ENCODE measurements at regions not wholly inside any gene's neighbourhood (a gene's known extent, or its start where the extent isn't known, plus 50 kb on each side); places are given as distances from the start of the nearest gene placed in this dataset.

DNA sequence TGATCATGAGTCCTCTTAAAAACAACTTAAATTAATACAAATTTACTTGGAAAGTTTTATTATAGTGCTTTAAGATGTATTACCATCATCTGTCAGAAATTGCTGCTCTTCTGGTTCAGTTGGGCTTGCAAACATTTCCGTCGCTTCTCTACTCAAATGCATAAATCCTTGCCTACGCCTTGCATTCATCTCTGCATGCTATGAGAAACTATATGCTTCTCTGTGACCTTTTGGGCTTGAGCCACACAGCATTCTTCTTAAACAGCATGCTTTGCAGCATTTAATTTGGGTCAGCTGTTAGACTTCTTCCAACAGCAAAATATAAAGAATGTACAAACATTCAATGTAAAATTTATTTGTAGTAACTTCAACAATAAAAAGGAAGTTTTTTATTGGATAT, 305.7 kb upstream of the FLRT2 start:
- Histone ChIP-seq H3K36me3 (ENCODE audit: control insufficient read depth in 1 of 2, insufficient read depth in 2 of 2, low read length in 2 of 2) (no peaks in the 10 kb centered on the region), H2AFZ (ENCODE audit: insufficient read depth, low read length, poor library complexity) (no peak overlapping the region), H3K79me1 (ENCODE audit: low read length) (no peaks in the 10 kb centered on the region), H2BK120ac (ENCODE audit: insufficient read depth, low read length, poor library complexity) (no peak overlapping the region), H3K4me3 (ENCODE audit: low read depth, low read length) (no peak overlapping the region), H3K27ac (ENCODE audit: low read depth, low read length) (no peak overlapping the region), H3K9ac (ENCODE audit: low read length) (no peak overlapping the region), H2BK5ac (ENCODE audit: low read depth, low read length, poor library complexity) (no peak overlapping the region), H3K23ac (ENCODE audit: low read length) (no peak overlapping the region), H3K79me2 (ENCODE audit: control insufficient read depth, insufficient read depth, low read length, poor library complexity) (no peaks in the 10 kb centered on the region), H4K8ac (ENCODE audit: low read depth, low read length) (no peak overlapping the region), H3K18ac (ENCODE audit: low read length) (no peak overlapping the region), H2AK5ac (ENCODE audit: low read length) (no peak overlapping the region), H3K4me2 (ENCODE audit: low read length) (no peak overlapping the region), H3K27me3 (ENCODE audit: insufficient read depth, low read length) (no peaks in the 10 kb centered on the region), H3K4me1 (ENCODE audit: control insufficient read depth in 1 of 2, insufficient read depth in 2 of 2, low read length in 2 of 2) (no peaks in the 10 kb centered on the region), H3K9me3 (ENCODE audit: insufficient read depth, low read depth, low read length) (no peaks in the 10 kb centered on the region), H4K12ac (ENCODE audit: low read depth, low read length) (no peak overlapping the region), H4K91ac (ENCODE audit: low read depth, low read length) (no peak overlapping the region), H3K4ac (ENCODE audit: low read depth, low read length) (no peak overlapping the region), H2BK12ac (ENCODE audit: low read length) (no peak overlapping the region), H3K14ac (ENCODE audit: low read length) (no peak overlapping the region)
- DNase-seq = no peak
- no CpG with 5 or more reads among the region's 3 CpGs for WGBS (ENCODE audit: extremely low coverage, insufficient coverage, insufficient read length)

DNA sequence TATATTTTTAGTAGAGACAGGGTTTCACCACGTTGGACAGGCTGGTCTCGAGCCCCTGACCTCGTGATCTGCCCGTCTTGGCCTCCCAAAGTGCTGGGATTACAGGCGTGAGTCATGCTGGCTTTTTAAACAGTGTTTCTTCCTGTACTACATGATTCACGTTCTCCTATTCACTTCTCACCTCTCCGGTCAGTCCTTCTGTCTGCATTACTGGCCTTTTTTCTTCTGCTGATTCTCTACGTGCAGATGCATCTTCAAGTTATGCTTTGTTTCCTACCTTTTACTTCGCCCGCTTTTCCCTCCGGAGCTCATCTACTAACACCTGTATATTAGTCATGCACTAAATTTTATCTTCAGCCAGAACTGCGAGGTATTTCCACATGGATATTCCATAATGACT, 296.2 kb upstream of the FLRT2 start:
- H3K23ac ChIP-seq (ENCODE audit: low read length) = no peak overlapping the region
- H3K79me2 ChIP-seq (ENCODE audit: control insufficient read depth, insufficient read depth, low read length, poor library complexity) = no peaks in the 10 kb centered on the region
- no CpG with 5 or more reads among the region's 12 CpGs for WGBS (ENCODE audit: extremely low coverage, insufficient coverage, insufficient read length)
- no peak overlapping the region for H3K4me3 ChIP-seq (ENCODE audit: low read depth, low read length)
- no peaks in the 10 kb centered on the region for H3K9me3 ChIP-seq (ENCODE audit: insufficient read depth, low read depth, low read length)
- no peak overlapping the region for H2AFZ ChIP-seq (ENCODE audit: insufficient read depth, low read length, poor library complexity)
- no peak overlapping the region for H4K12ac ChIP-seq (ENCODE audit: low read depth, low read length)
- H3K4me1 ChIP-seq (ENCODE audit: control insufficient read depth in 1 of 2, insufficient read depth in 2 of 2, low read length in 2 of 2) = no peaks in the 10 kb centered on the region
- no peak overlapping the region for H3K27ac ChIP-seq (ENCODE audit: low read depth, low read length)
- H3K14ac ChIP-seq (ENCODE audit: low read length) = no peak overlapping the region
- no peaks in the 10 kb centered on the region for H3K79me1 ChIP-seq (ENCODE audit: low read length)
- no peak overlapping the region for H4K91ac ChIP-seq (ENCODE audit: low read depth, low read length)
- no peak overlapping the region for H3K9ac ChIP-seq (ENCODE audit: low read length)
- H4K8ac ChIP-seq (ENCODE audit: low read depth, low read length) = no peak overlapping the region
- H3K36me3 ChIP-seq (ENCODE audit: control insufficient read depth in 1 of 2, insufficient read depth in 2 of 2, low read length in 2 of 2) = no peaks in the 10 kb centered on the region
- H2BK5ac ChIP-seq (ENCODE audit: low read depth, low read length, poor library complexity) = no peak overlapping the region
- H2AK5ac ChIP-seq (ENCODE audit: low read length) = no peak overlapping the region
- no peak overlapping the region for H2BK12ac ChIP-seq (ENCODE audit: low read length)
- no peaks in the 10 kb centered on the region for H3K27me3 ChIP-seq (ENCODE audit: insufficient read depth, low read length)
- no peak overlapping the region for H3K4ac ChIP-seq (ENCODE audit: low read depth, low read length)
- H3K4me2 ChIP-seq (ENCODE audit: low read length) = no peak overlapping the region
- H2BK120ac ChIP-seq (ENCODE audit: insufficient read depth, low read length, poor library complexity) = no peak overlapping the region
- no peak overlapping the region for H3K18ac ChIP-seq (ENCODE audit: low read length)
- DNase-seq = peak; percentile 1 to 7

DNA sequence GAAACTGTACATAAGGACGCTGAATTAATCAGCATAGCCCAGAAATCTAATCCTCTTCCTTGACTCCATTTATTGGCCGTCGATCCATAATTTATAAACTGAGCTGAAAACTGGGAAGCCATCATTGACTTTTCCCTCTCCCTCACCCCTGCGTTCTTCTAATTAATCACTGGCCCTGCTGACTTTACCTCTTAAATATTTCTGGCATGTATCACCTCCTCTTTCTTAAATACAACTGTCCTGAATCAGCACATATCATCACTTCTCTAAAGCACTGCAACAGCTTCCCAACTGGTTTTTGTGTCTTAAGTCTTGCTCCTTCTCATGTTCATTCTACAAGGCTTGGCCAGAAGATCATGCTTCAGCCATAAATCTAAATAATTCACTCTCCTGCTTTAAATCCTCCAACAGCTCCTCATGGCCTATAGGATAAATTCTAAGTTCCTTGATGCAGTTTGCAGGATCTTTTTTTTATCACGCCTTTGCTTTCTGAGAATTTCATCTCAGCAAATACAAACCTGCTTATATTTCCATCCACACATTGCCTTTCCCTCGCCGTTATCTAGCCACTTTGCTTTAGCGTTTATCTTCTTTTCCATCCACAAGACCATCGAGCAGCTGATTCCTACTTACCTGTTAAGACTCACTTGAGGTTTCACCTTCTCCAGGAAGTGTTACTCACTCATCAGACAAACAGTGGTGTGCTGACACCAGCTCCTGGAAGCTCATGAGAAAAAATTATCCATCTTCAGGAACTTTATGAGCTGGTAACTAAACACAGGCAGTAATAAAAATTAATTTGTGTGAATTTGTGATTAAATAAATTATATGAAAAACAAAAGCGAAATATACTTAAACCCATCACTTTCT, 295.6 kb upstream of the FLRT2 start:
- H3K4me1 ChIP-seq (ENCODE audit: control insufficient read depth in 1 of 2, insufficient read depth in 2 of 2, low read length in 2 of 2) = no peaks in the 10 kb centered on the region
- no peak overlapping the region for H4K12ac ChIP-seq (ENCODE audit: low read depth, low read length)
- H3K18ac ChIP-seq (ENCODE audit: low read length) = no peak overlapping the region
- H3K4ac ChIP-seq (ENCODE audit: low read depth, low read length) = no peak overlapping the region
- no CpG with 5 or more reads among the region's 10 CpGs for WGBS (ENCODE audit: extremely low coverage, insufficient coverage, insufficient read length)
- H3K27ac ChIP-seq (ENCODE audit: low read depth, low read length) = no peak overlapping the region
- H4K8ac ChIP-seq (ENCODE audit: low read depth, low read length) = no peak overlapping the region
- H2AK5ac ChIP-seq (ENCODE audit: low read length) = no peak overlapping the region
- H3K4me3 ChIP-seq (ENCODE audit: low read depth, low read length) = no peak overlapping the region
- H2BK120ac ChIP-seq (ENCODE audit: insufficient read depth, low read length, poor library complexity) = no peak overlapping the region
- no peak overlapping the region for H3K9ac ChIP-seq (ENCODE audit: low read length)
- no peaks in the 10 kb centered on the region for H3K27me3 ChIP-seq (ENCODE audit: insufficient read depth, low read length)
- H2AFZ ChIP-seq (ENCODE audit: insufficient read depth, low read length, poor library complexity) = no peak overlapping the region
- H3K23ac ChIP-seq (ENCODE audit: low read length) = no peak overlapping the region
- peak in 1 of 2 donors; percentile 1 for DNase-seq
- no peaks in the 10 kb centered on the region for H3K9me3 ChIP-seq (ENCODE audit: insufficient read depth, low read depth, low read length)
- no peaks in the 10 kb centered on the region for H3K79me1 ChIP-seq (ENCODE audit: low read length)
- no peak overlapping the region for H2BK12ac ChIP-seq (ENCODE audit: low read length)
- no peak overlapping the region for H3K4me2 ChIP-seq (ENCODE audit: low read length)
- H3K36me3 ChIP-seq (ENCODE audit: control insufficient read depth in 1 of 2, insufficient read depth in 2 of 2, low read length in 2 of 2) = no peaks in the 10 kb centered on the region
- H4K91ac ChIP-seq (ENCODE audit: low read depth, low read length) = no peak overlapping the region
- no peak overlapping the region for H3K14ac ChIP-seq (ENCODE audit: low read length)
- H2BK5ac ChIP-seq (ENCODE audit: low read depth, low read length, poor library complexity) = no peak overlapping the region
- no peaks in the 10 kb centered on the region for H3K79me2 ChIP-seq (ENCODE audit: control insufficient read depth, insufficient read depth, low read length, poor library complexity)

DNA sequence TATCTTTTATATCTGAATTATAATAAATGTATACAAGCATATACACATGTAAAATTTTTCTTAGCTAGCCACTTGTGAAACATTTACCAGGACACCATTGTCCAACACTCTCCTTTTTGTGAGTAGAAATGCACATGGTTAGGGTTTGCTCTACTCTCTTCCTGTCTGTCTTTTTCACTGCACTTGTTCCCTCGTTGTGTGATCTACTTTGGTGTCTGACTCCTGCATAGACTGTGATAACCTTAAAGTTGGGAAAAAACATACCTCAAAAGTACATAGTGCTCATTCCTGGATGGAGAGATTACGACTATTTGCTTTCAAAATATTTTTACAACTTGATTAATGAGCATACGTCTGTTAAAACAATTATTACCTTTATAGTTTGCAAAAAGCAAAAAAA, 294.1 kb upstream of the FLRT2 start:
- H3K79me1 ChIP-seq (ENCODE audit: low read length) = no peaks in the 10 kb centered on the region
- H3K14ac ChIP-seq (ENCODE audit: low read length) = no peak overlapping the region
- H3K18ac ChIP-seq (ENCODE audit: low read length) = no peak overlapping the region
- no peaks in the 10 kb centered on the region for H3K36me3 ChIP-seq (ENCODE audit: control insufficient read depth in 1 of 2, insufficient read depth in 2 of 2, low read length in 2 of 2)
- H4K8ac ChIP-seq (ENCODE audit: low read depth, low read length) = no peak overlapping the region
- no peaks in the 10 kb centered on the region for H3K27me3 ChIP-seq (ENCODE audit: insufficient read depth, low read length)
- H2AK5ac ChIP-seq (ENCODE audit: low read length) = no peak overlapping the region
- H2BK120ac ChIP-seq (ENCODE audit: insufficient read depth, low read length, poor library complexity) = no peak overlapping the region
- H3K4me3 ChIP-seq (ENCODE audit: low read depth, low read length) = no peak overlapping the region
- H3K27ac ChIP-seq (ENCODE audit: low read depth, low read length) = no peak overlapping the region
- H3K9ac ChIP-seq (ENCODE audit: low read length) = no peak overlapping the region
- H3K23ac ChIP-seq (ENCODE audit: low read length) = no peak overlapping the region
- H3K79me2 ChIP-seq (ENCODE audit: control insufficient read depth, insufficient read depth, low read length, poor library complexity) = no peaks in the 10 kb centered on the region
- H4K91ac ChIP-seq (ENCODE audit: low read depth, low read length) = no peak overlapping the region
- H3K9me3 ChIP-seq (ENCODE audit: insufficient read depth, low read depth, low read length) = no peaks in the 10 kb centered on the region
- H2BK12ac ChIP-seq (ENCODE audit: low read length) = no peak overlapping the region
- no peak overlapping the region for H2AFZ ChIP-seq (ENCODE audit: insufficient read depth, low read length, poor library complexity)
- H2BK5ac ChIP-seq (ENCODE audit: low read depth, low read length, poor library complexity) = no peak overlapping the region
- H4K12ac ChIP-seq (ENCODE audit: low read depth, low read length) = no peak overlapping the region
- no peaks in the 10 kb centered on the region for H3K4me1 ChIP-seq (ENCODE audit: control insufficient read depth in 1 of 2, insufficient read depth in 2 of 2, low read length in 2 of 2)
- no CpG with 5 or more reads among the region's 3 CpGs for WGBS (ENCODE audit: extremely low coverage, insufficient coverage, insufficient read length)
- DNase-seq = no peak
- H3K4me2 ChIP-seq (ENCODE audit: low read length) = no peak overlapping the region
- H3K4ac ChIP-seq (ENCODE audit: low read depth, low read length) = no peak overlapping the region
